A549 (cell line): ENCODE measurements at regions not wholly inside any gene's neighbourhood (a gene's known extent, or its start where the extent isn't known, plus 50 kb on each side); places are given as distances from the start of the nearest gene placed in this dataset.

Experiments used
- BCL3 ChIP-seq: fragments of >200 bp; sonication (Bioruptor Twin); formaldehyde crosslinking; IDR thresholded peaks from 3 replicates; pipeline ENCODE4 v1.6.1; 2016
- CHD2 ChIP-seq: fragments of 150-350 bp; IDR thresholded peaks from 2 replicates; pipeline ENCODE4 v1.6.1; 2014; ENCODE audit warnings: low read length; ENCODE audit not compliant: partially characterized antibody
- CTCF ChIP-seq: fragments of >200 bp; sonication (Bioruptor Twin); formaldehyde crosslinking; IDR thresholded peaks from 3 replicates; pipeline ENCODE4 v1.5.1; 2016
- MAX ChIP-seq: IDR thresholded peaks from 2 replicates; pipeline ENCODE4 v1.6.1; 2012
- POLR2A ChIP-seq: IDR thresholded peaks from 2 replicates; pipeline ENCODE4 v1.6.1; 2012; ENCODE audit warnings: mild to moderate bottlenecking, low read length
- RAD21 ChIP-seq, 2 experiments: fragments of >200 bp in 1 of 2; sonication (Bioruptor Twin) in 1 of 2; formaldehyde crosslinking in 1 of 2; IDR thresholded peaks in 1 of 2; conservative IDR thresholded peaks in 1 of 2; 2 replicates in 1 of 2; 3 replicates in 1 of 2; pipeline ENCODE4 v1.6.1; 2012 to 2018; ENCODE audit warnings: inconsistent platforms in 1 of 2
- RFX5 ChIP-seq: fragments of 450-650 bp; IDR thresholded peaks from 2 replicates; pipeline ENCODE4 v1.7.1; 2014; ENCODE audit warnings: antibody characterized with exemption, mild to moderate bottlenecking, moderate library complexity
- SMC3 ChIP-seq: fragments of >200 bp; sonication (Bioruptor Twin); formaldehyde crosslinking; IDR thresholded peaks from 3 replicates; pipeline ENCODE4 v1.6.1; 2018; ENCODE audit warnings: inconsistent platforms
- ZC3H11A ChIP-seq: fragments of 450-650 bp; IDR thresholded peaks from 2 replicates; pipeline ENCODE4 v1.6.1; 2014; ENCODE audit warnings: antibody characterized with exemption, mild to moderate bottlenecking
- TF ChIP-seq, protein P1 (sequence below): fragments of 450-650 bp; IDR thresholded peaks from 2 replicates; pipeline ENCODE4 v1.6.1; 2014; ENCODE audit warnings: antibody characterized with exemption

GRCh38 chr1:87620807-87621206 lies 292.1 kb downstream of the LMO4 start:
- TF ChIP-seq CTCF (no peak), SMC3 (no peak), ZC3H11A (no peak), RFX5 (no peak), CHD2 (no peak), RAD21 (conservative IDR thresholded peaks at IDR 0.05 in 1 of 2, IDR thresholded peaks at IDR 0.05 in 1 of 2) (no peak), BCL3 (no peak), MAX (no peak), POLR2A (no peak)
- TF ChIP-seq, protein P1, sequence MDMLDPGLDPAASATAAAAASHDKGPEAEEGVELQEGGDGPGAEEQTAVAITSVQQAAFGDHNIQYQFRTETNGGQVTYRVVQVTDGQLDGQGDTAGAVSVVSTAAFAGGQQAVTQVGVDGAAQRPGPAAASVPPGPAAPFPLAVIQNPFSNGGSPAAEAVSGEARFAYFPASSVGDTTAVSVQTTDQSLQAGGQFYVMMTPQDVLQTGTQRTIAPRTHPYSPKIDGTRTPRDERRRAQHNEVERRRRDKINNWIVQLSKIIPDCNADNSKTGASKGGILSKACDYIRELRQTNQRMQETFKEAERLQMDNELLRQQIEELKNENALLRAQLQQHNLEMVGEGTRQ: no peak
